ENCODE measurements at regions not wholly inside any gene's neighbourhood (a gene's known extent, or its start where the extent isn't known, plus 50 kb on each side); places are given as distances from the start of the nearest gene placed in this dataset.
"Not testable (repeated sequence)": the region's sequence is repeated elsewhere in the genome, so short reads cannot be mapped to it uniquely, and the experiment has no call there.

GRCh38 chrX:46165866-46166265 is 379.4 kb downstream of the ZNF674 start:
- DNase-seq (ENCODE audit: low spot score) = no peak

GRCh38 chrX:46165411-46165810 is 379.8 kb downstream of the ZNF674 start:
- peak; percentile 9 for DNase-seq (ENCODE audit: low spot score)

DNA sequence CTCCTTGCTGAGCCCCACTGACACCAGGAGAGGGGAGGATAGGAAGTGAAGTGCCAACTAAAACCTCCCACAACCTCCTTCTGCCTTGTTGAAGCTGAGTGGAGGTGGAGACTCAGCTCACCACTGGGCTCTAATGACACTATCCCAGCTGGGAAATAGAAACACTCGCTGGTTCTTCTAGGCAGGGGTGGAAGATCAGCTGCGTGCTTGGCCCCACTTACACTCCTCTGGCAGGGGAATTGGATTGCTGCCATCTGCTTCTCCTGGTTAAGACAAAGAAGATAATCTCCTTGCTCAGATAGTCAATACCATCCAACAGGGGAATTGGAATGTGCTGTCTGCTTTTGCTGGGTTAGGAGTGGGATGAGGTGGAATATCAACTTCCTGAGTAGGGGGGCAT is 392.5 kb downstream of the ZNF674 start:
- DNase-seq (ENCODE audit: low spot score) = no peak

GRCh38 chrX:46151332-46151731 is 393.9 kb downstream of the ZNF674 start:
- DNase-seq (ENCODE audit: low spot score) = not testable (repeated sequence)

- no peak for DNase-seq (ENCODE audit: low spot score)
Observed at GRCh38 chrX:46144566-46144965, 400.7 kb downstream of the ZNF674 start.

DNA sequence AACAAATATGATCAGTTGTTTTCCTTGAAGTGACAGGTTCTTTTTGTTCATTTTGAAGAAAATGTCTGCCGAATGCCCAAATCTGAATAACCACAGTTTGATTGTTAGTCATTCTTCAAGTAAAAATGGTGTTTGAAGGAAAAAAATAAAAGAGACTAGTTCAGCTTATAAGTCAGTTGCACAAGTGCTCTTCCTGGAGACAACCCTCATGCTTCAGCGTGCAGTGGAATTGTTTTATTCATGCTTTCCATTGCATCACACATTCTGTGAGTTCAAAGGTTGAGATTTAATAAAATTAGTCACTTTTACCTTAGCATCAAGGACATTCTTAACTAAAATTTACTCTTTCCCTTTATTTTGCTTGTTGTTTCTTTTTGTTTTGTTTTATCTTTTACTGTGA is 404.9 kb downstream of the ZNF674 start:
- no peak for DNase-seq (ENCODE audit: low spot score)

GRCh38 chrX:46130247-46130646 is 415.0 kb downstream of the ZNF674 start:
- no peak for DNase-seq (ENCODE audit: low spot score)

DNA sequence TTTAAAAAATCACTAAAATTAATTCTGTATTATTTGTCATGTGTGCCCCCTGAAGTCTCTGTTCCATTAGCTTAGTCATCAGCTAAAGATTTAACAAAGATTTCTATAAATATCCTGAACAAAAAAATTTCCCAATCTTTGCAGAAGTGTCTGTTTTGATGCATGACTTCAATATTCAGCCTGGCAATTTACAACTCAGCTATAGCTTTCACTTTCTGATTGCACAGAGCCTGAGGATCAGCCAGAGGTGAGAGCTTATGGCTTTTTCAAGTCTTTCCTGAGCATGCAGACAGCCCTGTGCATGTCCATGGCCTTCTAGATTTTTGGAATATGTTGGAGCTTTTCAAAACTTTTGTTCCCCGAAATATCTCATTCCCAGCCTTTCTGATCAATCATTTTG is 420.1 kb downstream of the ZNF674 start:
- DNase-seq (ENCODE audit: low spot score) = no peak

DNA sequence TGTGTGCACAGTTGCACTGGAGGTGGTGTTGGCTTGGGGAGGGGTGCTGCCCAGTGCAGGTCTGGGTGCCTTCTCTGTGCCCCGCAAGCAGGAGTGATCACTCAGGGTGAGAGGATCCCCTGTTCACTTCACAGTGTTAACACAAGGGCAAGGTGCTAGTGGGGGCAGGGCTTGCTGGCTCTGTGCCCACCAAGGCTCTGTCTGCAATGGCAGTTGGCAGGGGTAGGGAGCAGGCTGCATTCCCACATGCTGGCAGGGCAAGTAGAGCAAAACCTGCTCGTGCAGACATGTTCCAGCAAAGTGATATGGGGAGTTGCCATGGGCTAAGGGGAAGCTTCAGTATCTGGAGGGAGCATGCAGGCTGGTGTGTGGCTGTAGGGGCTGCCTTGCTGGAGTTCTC is 428.0 kb downstream of the ZNF674 start:
- DNase-seq (ENCODE audit: low spot score) = no peak

DNA sequence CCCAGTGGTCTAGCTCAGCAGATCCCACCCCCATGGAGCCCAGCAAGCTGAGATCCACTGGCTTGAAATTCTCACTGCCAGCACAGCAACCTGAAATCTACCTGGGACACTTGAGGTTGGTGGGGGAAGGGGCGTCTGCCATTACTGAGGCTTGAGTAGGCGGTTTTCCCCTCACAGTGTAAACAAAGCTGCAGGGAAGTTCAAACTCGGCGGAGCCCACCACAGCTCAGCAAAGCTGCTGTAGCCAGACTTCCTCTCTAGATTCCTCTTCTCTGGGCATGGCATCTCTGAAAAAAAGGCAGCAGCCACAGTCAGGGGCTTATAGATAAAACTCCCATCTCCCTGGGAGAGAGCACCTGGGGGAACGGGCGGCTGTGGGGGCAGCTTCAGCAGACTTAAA is 457.9 kb downstream of the ZNF674 start:
- DNase-seq (ENCODE audit: low spot score) = not testable (repeated sequence)

DNA sequence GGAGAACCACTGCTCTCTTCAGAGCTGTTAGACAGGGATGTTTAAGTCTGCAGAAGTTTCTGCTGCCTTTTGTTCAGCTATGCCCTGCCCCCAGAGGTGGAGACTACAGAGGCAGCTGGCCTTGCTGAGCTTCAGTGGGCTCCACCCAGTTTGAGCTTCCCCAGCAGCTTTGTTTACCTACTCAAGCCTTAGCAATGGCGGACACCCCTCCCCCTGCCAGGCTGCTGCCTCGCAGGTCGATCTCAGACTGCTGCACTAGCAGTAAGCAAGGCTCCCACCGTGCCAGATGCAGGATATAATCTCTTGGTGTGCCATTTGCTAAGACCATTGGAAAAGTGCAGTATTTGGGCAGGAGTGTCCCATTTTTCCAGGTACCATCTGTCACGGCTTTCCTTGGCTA is 465.1 kb downstream of the ZNF674 start:
- not testable (repeated sequence) for DNase-seq (ENCODE audit: low spot score)

- DNase-seq (ENCODE audit: low spot score) = no peak
Observed at GRCh38 chrX:46072791-46073190, 472.4 kb downstream of the ZNF674 start.

GRCh38 chrX:46072372-46072771 is 472.8 kb downstream of the ZNF674 start:
- no peak for DNase-seq (ENCODE audit: low spot score)

- DNase-seq (ENCODE audit: low spot score) = no peak
Observed at GRCh38 chrX:46070421-46070820, 474.8 kb downstream of the ZNF674 start.

- DNase-seq (ENCODE audit: low spot score) = no peak
Observed at GRCh38 chrX:46059316-46059715, 485.9 kb downstream of the ZNF674 start.

GRCh38 chrX:46044486-46044885 is 500.7 kb downstream of the ZNF674 start:
- no peak for DNase-seq (ENCODE audit: low spot score)

DNA sequence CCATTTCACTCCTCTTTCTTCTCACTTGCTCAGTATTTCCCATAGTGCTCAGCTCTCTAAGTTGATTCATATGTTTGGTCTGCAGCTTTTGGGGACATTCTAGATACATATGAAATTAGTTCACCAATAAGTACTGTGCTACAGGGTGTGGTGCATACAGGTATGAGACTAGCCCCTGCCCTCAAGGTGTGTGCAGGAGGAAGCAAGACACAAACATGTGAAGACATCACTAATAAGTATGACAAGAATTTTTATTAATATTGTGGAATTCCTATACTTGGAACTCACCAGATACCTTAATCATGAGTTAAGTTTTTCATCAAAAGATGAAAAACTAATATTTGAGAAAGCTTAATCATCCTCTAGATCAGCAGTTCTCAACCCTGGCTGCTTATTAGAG is 505.2 kb downstream of the ZNF674 start:
- no peak for DNase-seq (ENCODE audit: low spot score)

- DNase-seq (ENCODE audit: low spot score) = no peak
Observed at GRCh38 chrX:46039526-46039925, 505.7 kb downstream of the ZNF674 start.

- no peak for DNase-seq (ENCODE audit: low spot score)
Observed at GRCh38 chrX:46036508-46036907, 508.7 kb downstream of the ZNF674 start.

DNA sequence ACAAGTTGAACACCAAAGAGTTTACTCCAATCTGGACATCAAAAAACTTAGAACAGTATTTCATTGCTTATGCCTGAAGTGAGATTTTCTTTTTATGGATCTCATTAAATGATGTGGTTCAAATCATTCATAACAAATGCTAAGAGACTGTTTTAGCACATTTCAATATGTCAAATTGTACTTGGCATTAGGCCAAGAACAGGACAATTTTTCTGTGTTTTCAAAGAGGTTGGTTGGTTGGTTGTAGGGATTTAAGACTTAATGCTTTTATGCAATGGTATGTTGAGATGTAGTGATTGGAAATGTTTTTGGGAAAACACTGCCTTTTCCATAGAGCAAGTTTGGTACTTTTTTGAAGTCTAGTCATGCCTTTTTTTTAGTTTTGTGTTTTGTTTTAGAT is 510.4 kb downstream of the ZNF674 start:
- DNase-seq (ENCODE audit: low spot score) = no peak

DNA sequence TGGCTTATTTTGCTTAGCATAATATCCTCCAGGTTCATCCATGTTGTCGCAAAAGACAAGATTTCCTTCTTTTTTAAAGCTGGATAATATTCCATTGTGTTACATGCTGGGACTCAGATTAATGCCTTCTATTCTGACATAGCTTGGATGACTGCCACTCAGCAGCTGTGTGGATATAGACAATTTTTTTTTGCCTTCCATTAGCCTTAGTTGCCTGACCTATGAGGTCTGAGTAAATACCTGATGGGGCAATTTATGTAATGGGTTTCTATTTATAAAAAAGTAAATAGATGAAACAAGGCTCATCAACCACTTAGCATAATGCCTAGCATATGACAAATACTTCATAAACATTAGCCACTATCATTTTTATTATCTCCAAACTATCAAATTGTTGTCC is 515.4 kb downstream of the ZNF674 start:
- DNase-seq (ENCODE audit: low spot score) = no peak

DNA sequence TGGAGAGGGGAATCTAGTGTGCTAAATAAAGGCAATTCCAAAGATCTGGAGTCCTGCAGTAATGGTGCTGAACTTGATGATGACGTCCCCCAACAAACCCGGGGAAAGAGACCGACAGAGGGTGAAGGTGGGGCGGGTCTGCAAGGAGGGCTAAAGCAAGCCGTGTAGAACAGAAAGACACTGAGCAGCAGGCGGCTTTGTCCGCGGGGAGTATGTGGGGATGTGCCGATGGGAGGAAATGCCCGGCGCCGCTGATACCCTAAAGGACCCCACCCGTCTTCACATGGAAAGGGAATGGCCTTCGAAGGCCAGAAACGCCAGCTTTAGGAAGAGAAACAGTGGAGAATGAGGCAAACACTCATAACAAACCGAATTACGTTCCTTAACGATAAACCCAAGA is 528.9 kb downstream of the ZNF674 start:
- DNase-seq (ENCODE audit: low spot score) = no peak

GRCh38 chrX:46015653-46016052 is 529.6 kb downstream of the ZNF674 start:
- no peak for DNase-seq (ENCODE audit: low spot score)

- DNase-seq (ENCODE audit: low spot score) = no peak
Observed at GRCh38 chrX:45992402-45993123, 552.7 kb downstream of the ZNF674 start.

- no peak for DNase-seq (ENCODE audit: low spot score)
Observed at GRCh38 chrX:45986971-45987370, 558.2 kb downstream of the ZNF674 start.
